Caco-2 (cell line): ENCODE measurements at regions not wholly inside any gene's neighbourhood (a gene's known extent, or its start where the extent isn't known, plus 50 kb on each side); places are given as distances from the start of the nearest gene placed in this dataset.

Experiments
- BruUV-seq: library from RNA; stranded (reverse); fragments of 400-500 nt; replicated peaks from 2 replicates; lab custom pipeline; 2021; lab: Mats Ljungman, UMichigan
- CTCF ChIA-PET: fragments of 300-600 bp; sonication (Branson Sonifier 250); formaldehyde crosslinking; loops from one replicate; lab custom pipeline; 2022; ENCODE audit warnings: antibody characterized with exemption; lab: Charles Lee
- POLR2A ChIA-PET: fragments of 300-600 bp; sonication (Branson Sonifier 250); formaldehyde crosslinking; loops from one replicate; lab custom pipeline; 2022; ENCODE audit warnings: antibody characterized with exemption; lab: Charles Lee
- DNase-seq, 2 experiments: peaks; one replicate each; pipeline versions ENCODE4 v3.0.0 to v3.0.0-alpha.2; 2020 to 2022
- H3K27me3 ChIP-seq: replicated peaks from 2 replicates; pipeline ENCODE4 v1.6.0; 2011; ENCODE audit warnings: low read length; ENCODE audit not compliant: control insufficient read depth, insufficient read depth
- H3K36me3 ChIP-seq: 2 replicates; pipeline ENCODE4 v1.5.1; 2011; ENCODE audit warnings: low read length; ENCODE audit not compliant: control insufficient read depth, insufficient read depth
- H3K4me1 ChIP-seq: fragments of 250-450 bp; sonication (Bioruptor Pico); 2 replicates; pipeline ENCODE4 v1.5.1; 2020; ENCODE audit warnings: mild to moderate bottlenecking
- H3K4me3 ChIP-seq: 2 replicates; pipeline ENCODE4 v1.5.1; 2011; ENCODE audit warnings: low read depth, mild to moderate bottlenecking, control low read depth, low read length
- H3K9me3 ChIP-seq: fragments of 250-450 bp; sonication (Bioruptor Pico); 2 replicates; pipeline ENCODE4 v1.5.1; 2020; ENCODE audit warnings: mild to moderate bottlenecking, moderate library complexity
- H3K27ac Mint-ChIP-seq: one replicate; pipeline ENCODE4 v1.8.0; 2022; ENCODE audit warnings: mixed read lengths; ENCODE audit not compliant: unreplicated experiment
- H3K27me3 Mint-ChIP-seq: one replicate; pipeline ENCODE4 v1.8.0; 2022; ENCODE audit warnings: mixed read lengths; ENCODE audit not compliant: insufficient read depth, unreplicated experiment
- H3K36me3 Mint-ChIP-seq: one replicate; pipeline ENCODE4 v1.8.0; 2022; ENCODE audit warnings: mild to moderate bottlenecking, mixed read lengths; ENCODE audit not compliant: insufficient read depth, unreplicated experiment
- H3K4me1 Mint-ChIP-seq: one replicate; pipeline ENCODE4 v1.8.0; 2022; ENCODE audit warnings: low read depth, mixed read lengths; ENCODE audit not compliant: unreplicated experiment
- H3K4me3 Mint-ChIP-seq: one replicate; pipeline ENCODE4 v1.8.0; 2022; ENCODE audit warnings: mild to moderate bottlenecking, moderate library complexity, mixed read lengths; ENCODE audit not compliant: unreplicated experiment
- H3K9me3 Mint-ChIP-seq: one replicate; pipeline ENCODE4 v1.8.0; 2022; ENCODE audit warnings: mixed read lengths; ENCODE audit not compliant: unreplicated experiment
- intact Hi-C: fragments of 100-400 bp; cut with micrococcal nuclease; formaldehyde crosslinking; loops from one replicate; pipeline ENCODE4 v1.10.0; 2022; ENCODE audit not compliant: unreplicated experiment
- TF ChIP-seq, protein P1 (sequence below), 2 experiments: fragments of 200-600 bp in 1 of 2; IDR thresholded peaks; 1 replicate in 1 of 2; 2 replicates in 1 of 2; pipeline versions ENCODE4 v1.5.1 to v1.8.0; 2011 to 2022; ENCODE audit warnings: antibody characterized with exemption in 1 of 2, control low read depth in 1 of 2, inconsistent platforms in 1 of 2, low read depth in 1 of 2, low read length in 1 of 2, mild to moderate bottlenecking in 1 of 2, moderate library complexity in 1 of 2; ENCODE audit not compliant: insufficient read depth in 1 of 2, severe bottlenecking in 1 of 2, unreplicated experiment in 1 of 2

DNA sequence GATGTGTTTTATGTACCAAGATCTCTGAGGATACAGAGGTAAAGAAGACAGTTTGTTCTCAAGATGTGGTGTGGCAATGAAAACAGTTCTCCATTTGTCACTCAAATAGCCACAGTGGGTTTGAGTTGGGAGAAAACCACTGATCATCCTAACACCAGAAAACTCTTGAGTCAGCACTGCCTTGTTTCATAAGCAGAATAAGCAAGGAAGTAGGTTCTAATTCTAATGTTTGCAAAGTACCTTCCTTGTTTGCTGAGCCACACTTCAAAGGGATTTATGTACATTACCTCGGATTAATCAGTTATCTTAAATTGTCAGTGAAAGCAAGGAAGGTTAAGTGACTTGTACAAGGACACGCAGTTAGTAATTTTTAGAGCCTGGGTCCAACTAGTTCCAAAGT lies 107.8 kb upstream of the BOC start:
- H3K36me3 ChIP-seq, result no peaks in the 10 kb centered on the region
- peaks cover 11% of the 10 kb centered on the region for H3K27me3 Mint-ChIP-seq
- H3K9me3 Mint-ChIP-seq, result no peaks in the 10 kb centered on the region
- no peak overlapping the region for H3K4me3 ChIP-seq
- peaks cover 6% of the 10 kb centered on the region for H3K4me1 Mint-ChIP-seq
- TF ChIP-seq, protein P1, sequence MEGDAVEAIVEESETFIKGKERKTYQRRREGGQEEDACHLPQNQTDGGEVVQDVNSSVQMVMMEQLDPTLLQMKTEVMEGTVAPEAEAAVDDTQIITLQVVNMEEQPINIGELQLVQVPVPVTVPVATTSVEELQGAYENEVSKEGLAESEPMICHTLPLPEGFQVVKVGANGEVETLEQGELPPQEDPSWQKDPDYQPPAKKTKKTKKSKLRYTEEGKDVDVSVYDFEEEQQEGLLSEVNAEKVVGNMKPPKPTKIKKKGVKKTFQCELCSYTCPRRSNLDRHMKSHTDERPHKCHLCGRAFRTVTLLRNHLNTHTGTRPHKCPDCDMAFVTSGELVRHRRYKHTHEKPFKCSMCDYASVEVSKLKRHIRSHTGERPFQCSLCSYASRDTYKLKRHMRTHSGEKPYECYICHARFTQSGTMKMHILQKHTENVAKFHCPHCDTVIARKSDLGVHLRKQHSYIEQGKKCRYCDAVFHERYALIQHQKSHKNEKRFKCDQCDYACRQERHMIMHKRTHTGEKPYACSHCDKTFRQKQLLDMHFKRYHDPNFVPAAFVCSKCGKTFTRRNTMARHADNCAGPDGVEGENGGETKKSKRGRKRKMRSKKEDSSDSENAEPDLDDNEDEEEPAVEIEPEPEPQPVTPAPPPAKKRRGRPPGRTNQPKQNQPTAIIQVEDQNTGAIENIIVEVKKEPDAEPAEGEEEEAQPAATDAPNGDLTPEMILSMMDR (IDR thresholded peaks at IDR 0.05; ENCODE audit: insufficient read depth in 1 of 2, low read depth in 1 of 2, low read length in 1 of 2, severe bottlenecking in 1 of 2, unreplicated experiment in 1 of 2), result no peak
- H3K27me3 ChIP-seq, result no peaks in the 10 kb centered on the region
- intact Hi-C loops, result no loop called here
- no peak overlapping the region for H3K27ac Mint-ChIP-seq
- H3K4me3 Mint-ChIP-seq, result no peak overlapping the region
- ChIA-PET CTCF (no interaction called here), POLR2A (no interaction called here)
- no peaks in the 10 kb centered on the region for H3K9me3 ChIP-seq
- DNase-seq, result no peak
- BruUV-seq, result no TSS peak
- H3K36me3 Mint-ChIP-seq, result no peaks in the 10 kb centered on the region
- H3K4me1 ChIP-seq, result peaks cover 4% of the 10 kb centered on the region; the same call in 1 of the 2 replicates

DNA sequence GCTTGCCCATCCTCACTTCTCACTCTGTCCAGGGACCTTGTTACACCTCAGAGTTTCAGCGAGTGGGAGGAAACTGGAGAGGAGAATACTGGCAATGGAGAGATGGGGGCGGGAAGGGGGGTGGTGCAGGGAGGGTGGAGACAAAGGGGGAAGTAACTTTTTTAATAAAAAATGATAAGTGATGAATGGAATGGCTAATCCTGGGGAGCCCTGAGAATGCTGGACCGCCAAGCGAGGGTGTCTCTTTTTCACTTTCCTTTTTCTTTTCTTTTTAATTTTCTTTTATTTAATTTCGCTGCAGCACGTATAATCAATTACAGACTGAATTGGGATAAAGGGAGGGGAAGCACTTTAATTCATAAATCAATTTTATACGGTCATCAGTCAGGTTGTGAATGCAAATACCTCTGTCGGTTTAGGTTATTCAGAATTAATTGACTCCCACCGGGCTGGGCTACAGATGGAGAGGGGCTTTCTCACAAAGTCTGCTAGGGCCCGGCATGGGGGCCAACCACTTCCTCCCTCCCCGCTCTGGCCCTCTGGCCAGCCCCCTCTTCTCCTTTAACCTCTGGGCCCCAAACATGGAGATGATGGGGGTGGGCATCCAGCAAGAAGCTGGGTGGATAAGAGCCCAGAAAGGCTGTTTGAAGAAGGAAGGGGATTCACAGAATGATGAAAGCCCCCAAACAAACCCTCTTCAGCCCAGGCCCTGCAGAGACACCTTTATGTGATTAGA lies 106.8 kb upstream of the BOC start:
- Mint-ChIP-seq H3K9me3 (no peaks in the 10 kb centered on the region), H3K4me1 (peaks cover 6% of the 10 kb centered on the region), H3K36me3 (no peaks in the 10 kb centered on the region), H3K4me3 (no peak overlapping the region), H3K27me3 (peaks cover 11% of the 10 kb centered on the region), H3K27ac (no peak overlapping the region)
- no peak for DNase-seq
- Histone ChIP-seq H3K36me3 (no peaks in the 10 kb centered on the region), H3K9me3 (no peaks in the 10 kb centered on the region), H3K4me1 (peaks cover 4% of the 10 kb centered on the region; the same call in 1 of the 2 replicates), H3K27me3 (no peaks in the 10 kb centered on the region), H3K4me3 (no peak overlapping the region)
- TF ChIP-seq, protein P1 (IDR thresholded peaks at IDR 0.05; ENCODE audit: insufficient read depth in 1 of 2, low read depth in 1 of 2, low read length in 1 of 2, severe bottlenecking in 1 of 2, unreplicated experiment in 1 of 2), result no peak
- intact Hi-C loops, result no loop called here
- POLR2A ChIA-PET, result no interaction called here
- BruUV-seq, result no TSS peak
- CTCF ChIA-PET, result no interaction called here

DNA sequence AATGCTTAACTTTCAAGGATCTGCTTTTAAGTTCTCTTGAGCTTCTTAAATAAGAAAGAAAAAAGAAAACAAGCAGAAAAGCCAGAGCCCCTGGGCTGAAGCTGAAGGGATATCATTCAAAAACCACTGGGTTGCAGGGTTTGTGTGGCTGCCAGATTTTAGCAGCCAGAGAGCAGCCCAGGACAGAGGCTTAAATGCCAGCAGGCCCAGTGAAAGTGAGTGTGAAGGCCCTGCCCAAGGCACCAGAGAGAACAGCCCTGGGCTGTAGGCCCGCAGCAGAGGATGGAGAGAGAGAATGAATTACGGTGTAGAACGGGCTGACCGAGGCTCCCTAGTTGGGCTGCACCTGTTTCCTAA lies 106.3 kb upstream of the BOC start:
- ChIA-PET POLR2A (no interaction called here), CTCF (no interaction called here)

More for the DNA sequence above, 106.3 kb upstream of the BOC start:
- Mint-ChIP-seq H3K9me3 (no peaks in the 10 kb centered on the region), H3K4me1 (peaks cover 6% of the 10 kb centered on the region), H3K27ac (no peak overlapping the region), H3K36me3 (no peaks in the 10 kb centered on the region), H3K27me3 (peaks cover 12% of the 10 kb centered on the region), H3K4me3 (no peak overlapping the region)
- no TSS peak for BruUV-seq
- Histone ChIP-seq H3K36me3 (no peaks in the 10 kb centered on the region), H3K9me3 (no peaks in the 10 kb centered on the region), H3K4me3 (no peak overlapping the region), H3K27me3 (no peaks in the 10 kb centered on the region), H3K4me1 (peaks cover 4% of the 10 kb centered on the region; the same call in 1 of the 2 replicates)
- intact Hi-C loops, result no loop called here
- TF ChIP-seq, protein P1 (IDR thresholded peaks at IDR 0.05; ENCODE audit: insufficient read depth in 1 of 2, low read depth in 1 of 2, low read length in 1 of 2, severe bottlenecking in 1 of 2, unreplicated experiment in 1 of 2), result no peak
- no peak for DNase-seq
